RCC 7860 (cell line): ENCODE measurements at regions not wholly inside any gene's neighbourhood (a gene's known extent, or its start where the extent isn't known, plus 50 kb on each side); places are given as distances from the start of the nearest gene placed in this dataset.

Experiments
- DNase-seq: peaks from one replicate; pipeline ENCODE4 v3.0.0-alpha.2; 2015; ENCODE audit warnings: low spot score
- FAIRE-seq: peaks from 2 replicates; lab custom pipeline; 2012; peaks lifted over from hg19 to GRCh38; lab: Jason Lieb, UNC

- FAIRE-seq: no peak
- peak; percentile 23 for DNase-seq
Measured at GRCh38 chr14:65243766-65244442, 141.6 kb upstream of the MAX start.

- FAIRE-seq (no peak), DNase-seq (no peak)
Measured at GRCh38 chr14:65249471-65250161, 147.3 kb upstream of the MAX start.

GRCh38 chr14:65250162-65250495, 147.8 kb upstream of the MAX start:
- FAIRE-seq (no peak), DNase-seq (no peak)

- FAIRE-seq: no peak
- peak; percentile 6 for DNase-seq
Measured at GRCh38 chr14:65251213-65251612, 148.9 kb upstream of the MAX start.

- DNase-seq (no peak), FAIRE-seq (no peak)
Measured at GRCh38 chr14:65252482-65253255, 150.4 kb upstream of the MAX start.

GRCh38 chr14:65255029-65255545, 152.8 kb upstream of the MAX start:
- FAIRE-seq: no peak
- DNase-seq: peak; percentile 53

- DNase-seq (no peak), FAIRE-seq (no peak)
Measured at GRCh38 chr14:65255583-65256461, 153.5 kb upstream of the MAX start.

- FAIRE-seq: no peak
- DNase-seq: no peak
Measured at GRCh38 chr14:65256714-65257113, 154.4 kb upstream of the MAX start.

GRCh38 chr14:65257425-65257824, 155.1 kb upstream of the FUT8 start:
- no peak for DNase-seq
- no peak for FAIRE-seq

GRCh38 chr14:65258391-65258790, 154.1 kb upstream of the FUT8 start:
- peak; percentile 68 for DNase-seq
- FAIRE-seq: no peak

GRCh38 chr14:65259000-65259399, 153.5 kb upstream of the FUT8 start:
- FAIRE-seq (no peak), DNase-seq (no peak)

- no peak for DNase-seq
- no peak for FAIRE-seq
Measured at GRCh38 chr14:65260786-65261185, 151.7 kb upstream of the FUT8 start.

GRCh38 chr14:65261425-65261920, 151.1 kb upstream of the FUT8 start:
- no peak for DNase-seq
- FAIRE-seq: no peak

- DNase-seq (no peak), FAIRE-seq (no peak)
Measured at GRCh38 chr14:65261946-65262345, 150.6 kb upstream of the FUT8 start.

- DNase-seq (no peak), FAIRE-seq (no peak)
Measured at GRCh38 chr14:65263177-65263788, 149.2 kb upstream of the FUT8 start.

GRCh38 chr14:65267856-65268255, 144.7 kb upstream of the FUT8 start:
- FAIRE-seq (no peak), DNase-seq (no peak)

- FAIRE-seq (no peak), DNase-seq (no peak)
Measured at GRCh38 chr14:65268594-65268993, 143.9 kb upstream of the FUT8 start.

GRCh38 chr14:65269732-65270131, 142.8 kb upstream of the FUT8 start:
- DNase-seq (no peak), FAIRE-seq (no peak)

- FAIRE-seq: no peak
- no peak for DNase-seq
Measured at GRCh38 chr14:65277027-65277426, 135.5 kb upstream of the FUT8 start.

GRCh38 chr14:65277580-65278270, 134.8 kb upstream of the FUT8 start:
- DNase-seq (no peak), FAIRE-seq (no peak)
